KG1 (cell line): ENCODE measurements at regions not wholly inside any gene's neighbourhood (a gene's known extent, or its start where the extent isn't known, plus 50 kb on each side); places are given as distances from the start of the nearest gene placed in this dataset.
"Not testable (repeated sequence)": the region's sequence is repeated elsewhere in the genome, so short reads cannot be mapped to it uniquely, and the experiment has no call there.

ENCODE experiments used
- DNase-seq: peaks from one replicate; lab custom pipeline; 2025; lab: John Stamatoyannopoulos, UW

DNA sequence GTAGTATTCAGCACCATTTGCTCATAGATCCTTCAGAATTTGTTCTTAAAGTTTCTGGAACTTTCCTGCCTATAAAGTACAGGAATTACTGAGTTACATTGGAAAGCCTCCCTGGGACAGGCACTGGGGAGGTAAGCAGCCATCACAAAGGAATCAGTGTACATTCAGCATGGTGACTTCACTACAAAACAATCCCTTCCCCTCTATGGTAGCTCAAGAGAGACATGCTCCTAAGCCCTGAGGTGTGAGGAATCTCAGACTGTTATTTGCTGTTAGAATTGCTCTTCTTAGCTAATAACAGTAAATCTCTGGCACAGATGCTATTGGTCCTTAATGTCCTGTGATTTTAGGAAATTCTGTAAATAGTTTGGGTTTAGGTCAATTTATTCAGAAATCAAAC lies 1898.0 kb upstream of the PCDH7 start:
- DNase-seq = no peak

DNA sequence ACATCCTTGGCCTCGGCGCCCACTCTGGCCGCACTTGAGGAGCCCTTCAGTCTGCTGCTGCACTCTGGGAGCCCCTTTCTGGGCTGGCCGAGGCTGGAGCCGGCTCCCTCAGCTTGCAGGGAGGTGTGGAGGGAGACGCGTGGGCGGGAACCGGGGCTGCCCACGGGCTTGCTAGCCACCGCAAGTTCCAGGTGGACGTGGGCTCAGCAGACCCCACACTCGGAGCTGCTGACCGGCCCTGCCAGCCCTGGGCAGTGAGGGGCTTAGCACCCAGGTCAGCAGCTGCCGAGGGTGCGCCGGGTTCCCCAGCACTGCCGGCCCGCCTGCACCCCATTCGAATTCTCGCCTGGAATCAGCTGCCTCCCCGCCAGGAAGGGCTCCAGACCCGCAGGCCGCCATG lies 1892.3 kb upstream of the PCDH7 start:
- no peak for DNase-seq

DNA sequence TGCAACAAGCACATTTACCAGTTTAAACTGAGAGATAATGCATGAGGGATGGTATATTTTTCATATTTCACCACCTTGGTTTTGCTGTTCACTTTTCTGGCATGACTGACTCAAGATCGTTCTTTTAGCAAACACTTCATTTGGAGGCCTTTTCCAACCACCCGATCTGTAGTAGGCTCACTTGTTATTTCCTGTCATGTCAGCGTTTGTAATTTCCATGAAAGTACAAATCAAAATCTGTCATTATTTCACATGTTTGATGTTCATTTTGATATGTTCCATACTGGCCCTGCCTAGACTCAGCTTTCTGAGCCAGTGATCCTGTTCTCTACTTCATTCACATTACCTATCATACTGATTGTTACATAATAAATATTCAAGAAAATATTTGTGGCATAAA lies 1888.3 kb upstream of the PCDH7 start:
- DNase-seq = no peak

GRCh38 chr4:28832444-28832843 lies 1887.7 kb upstream of the PCDH7 start:
- DNase-seq = no peak

- no peak for DNase-seq
Observed at GRCh38 chr4:28834120-28834519, 1886.0 kb upstream of the PCDH7 start.

GRCh38 chr4:28835501-28835900 lies 1884.7 kb upstream of the PCDH7 start:
- DNase-seq = no peak

DNA sequence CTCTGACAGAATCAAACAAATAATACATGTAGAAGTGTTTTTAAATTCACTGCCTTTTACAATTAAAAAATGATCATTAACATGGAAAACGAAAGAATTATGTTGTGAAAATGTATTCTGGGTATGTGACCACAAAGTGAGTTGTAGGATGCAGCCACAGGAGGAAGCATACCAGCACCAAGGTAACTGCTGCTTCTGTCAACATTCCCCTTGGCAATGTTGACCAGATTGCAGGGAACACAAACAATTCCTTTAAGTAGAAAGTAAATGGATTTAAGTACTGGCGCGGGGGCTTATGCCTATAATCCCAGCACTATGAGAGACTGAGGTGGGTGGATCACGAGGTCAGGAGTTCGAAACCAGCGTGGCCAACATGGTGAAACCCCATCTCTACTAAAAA lies 1877.9 kb upstream of the PCDH7 start:
- no peak for DNase-seq

DNA sequence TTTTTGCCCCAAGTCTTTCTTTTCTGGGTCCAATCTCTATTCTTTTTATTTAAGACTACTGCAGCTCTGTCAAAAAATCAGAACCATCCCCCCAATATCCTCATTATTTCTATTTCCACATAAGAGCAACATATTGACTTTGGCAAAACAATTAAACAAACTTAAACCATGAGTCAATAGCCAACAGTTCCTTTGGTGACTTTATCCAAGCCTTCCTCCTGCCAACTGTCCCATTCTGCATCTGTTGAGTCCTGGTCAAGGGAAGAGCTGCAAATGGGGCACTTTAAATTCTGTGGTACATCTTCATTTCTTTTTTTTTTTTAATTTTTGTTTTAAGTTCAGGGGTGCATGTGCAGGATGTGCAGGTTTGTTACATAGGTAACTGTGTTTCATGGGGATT lies 1875.0 kb upstream of the PCDH7 start:
- DNase-seq = no peak

DNA sequence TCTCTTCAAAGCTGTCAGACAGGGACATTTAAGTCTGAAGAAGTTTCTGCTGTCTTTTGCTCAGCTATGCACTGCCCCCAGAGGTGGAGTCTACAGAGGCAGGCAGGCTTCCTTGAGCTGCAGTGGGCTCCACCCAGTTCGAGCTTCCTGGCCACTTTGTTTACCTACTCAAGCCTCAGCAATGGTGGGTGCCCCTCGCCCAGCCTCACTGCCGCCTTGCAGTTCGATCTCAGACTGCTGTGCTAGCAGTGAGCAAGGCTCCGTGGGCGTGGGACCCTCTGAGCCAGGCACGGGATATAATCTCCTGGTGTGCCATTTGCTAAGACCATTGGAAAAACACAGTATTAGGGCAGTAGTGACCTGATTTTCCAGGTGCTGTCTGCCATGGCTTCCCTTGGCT lies 1863.1 kb upstream of the PCDH7 start:
- not testable (repeated sequence) for DNase-seq

DNA sequence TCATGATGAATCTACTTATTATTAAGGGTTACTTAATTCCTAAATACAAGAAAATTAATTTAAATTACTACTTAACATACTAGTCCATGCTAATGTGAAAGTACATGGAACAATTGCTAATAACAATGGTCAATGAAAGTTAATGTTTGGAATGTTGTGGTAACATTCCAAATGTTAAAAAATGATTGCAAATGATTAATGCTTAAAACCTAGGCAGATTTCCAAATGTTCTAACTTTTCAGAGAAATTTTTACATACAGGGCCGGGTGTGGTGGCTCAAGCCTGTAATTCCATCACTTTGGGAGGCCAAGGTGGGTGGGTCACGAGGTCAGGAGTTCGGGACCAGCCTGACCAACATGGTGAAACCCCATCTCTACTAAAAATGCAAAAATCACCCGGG lies 1851.3 kb upstream of the PCDH7 start:
- no peak for DNase-seq

GRCh38 chr4:28879178-28879577 lies 1841.0 kb upstream of the PCDH7 start:
- no peak for DNase-seq

- DNase-seq = no peak
Observed at GRCh38 chr4:28879900-28880299, 1840.3 kb upstream of the PCDH7 start.

GRCh38 chr4:28883211-28883610 lies 1837.0 kb upstream of the PCDH7 start:
- DNase-seq = no peak

- no peak for DNase-seq
Observed at GRCh38 chr4:28886934-28887333, 1833.2 kb upstream of the PCDH7 start.

DNA sequence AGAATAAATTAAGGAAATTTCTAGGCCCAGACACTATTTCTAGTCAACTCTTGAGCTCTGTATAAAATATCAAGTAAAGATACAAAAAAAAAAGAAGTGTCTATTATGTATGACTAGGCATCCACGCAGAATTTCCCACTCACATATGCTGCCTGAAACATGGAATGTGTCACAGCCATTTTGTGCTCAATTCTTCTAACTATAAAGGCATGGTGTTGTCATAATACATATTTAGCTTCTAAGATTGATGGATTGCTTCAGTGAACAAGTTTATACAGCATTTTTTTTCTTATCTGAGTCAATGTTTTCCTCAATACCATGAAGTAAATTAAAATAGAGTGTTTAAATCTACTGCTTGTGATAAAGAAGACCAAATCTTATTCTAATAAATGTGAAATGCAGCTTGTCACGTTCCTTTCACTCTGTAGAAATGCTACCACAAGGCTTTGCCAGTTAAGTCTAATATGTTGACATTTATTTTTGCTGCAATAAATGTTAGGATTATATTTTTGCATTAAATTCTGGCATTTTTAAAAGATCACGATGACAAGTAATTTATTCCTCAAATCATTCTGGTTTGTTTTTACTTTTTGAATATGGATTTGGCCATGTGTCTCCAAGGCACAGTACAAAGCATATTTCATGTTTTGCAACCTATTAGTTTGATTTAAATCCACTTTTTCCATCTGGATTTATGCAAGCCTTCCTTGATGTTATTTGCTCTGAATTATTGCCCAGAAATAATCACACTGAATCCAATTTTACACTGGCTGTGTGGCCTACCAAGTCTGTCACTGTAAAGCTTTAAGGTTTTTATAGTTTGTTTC lies 1829.0 kb upstream of the PCDH7 start:
- no peak for DNase-seq

- no peak for DNase-seq
Observed at GRCh38 chr4:28913466-28913865, 1806.7 kb upstream of the PCDH7 start.

GRCh38 chr4:28916585-28916984 lies 1803.6 kb upstream of the PCDH7 start:
- DNase-seq = no peak

DNA sequence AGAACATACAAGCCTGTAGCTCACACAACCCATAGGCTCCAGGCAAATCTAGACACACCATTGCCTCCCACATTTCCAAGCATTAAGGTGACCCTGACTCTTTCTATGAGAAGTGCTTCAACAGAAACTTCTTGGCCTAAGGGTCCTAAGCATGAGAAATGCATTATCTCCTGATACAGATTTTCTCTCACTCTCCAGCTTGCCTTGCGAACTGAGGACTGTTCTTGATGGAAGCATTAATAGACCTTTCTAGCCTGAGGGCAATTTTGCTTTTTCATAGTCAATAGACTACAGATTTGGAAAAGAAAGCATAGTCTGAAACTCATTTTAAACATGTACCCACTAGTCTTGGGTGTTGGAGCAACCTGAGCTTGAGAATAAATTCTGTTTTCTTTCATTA lies 1801.3 kb upstream of the PCDH7 start:
- no peak for DNase-seq

DNA sequence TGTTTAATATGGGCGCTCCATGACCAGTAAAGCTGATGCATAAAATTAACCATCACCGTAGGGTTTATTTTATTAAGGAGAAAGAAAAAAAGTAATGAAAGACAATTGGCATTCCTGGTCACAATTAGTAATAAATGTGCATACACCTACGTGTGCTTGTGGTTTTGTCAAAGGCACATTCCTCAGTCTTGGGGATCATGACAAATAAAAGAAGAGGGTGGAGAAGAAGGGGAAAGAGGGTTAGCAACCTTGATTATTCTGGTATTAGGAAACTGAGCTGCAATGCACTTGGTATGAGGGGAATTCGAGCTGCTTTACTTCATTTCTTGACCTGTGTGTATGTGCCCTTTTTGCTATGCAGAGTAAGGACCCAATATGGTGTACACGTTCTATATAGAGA lies 1798.3 kb upstream of the PCDH7 start:
- no peak for DNase-seq

DNA sequence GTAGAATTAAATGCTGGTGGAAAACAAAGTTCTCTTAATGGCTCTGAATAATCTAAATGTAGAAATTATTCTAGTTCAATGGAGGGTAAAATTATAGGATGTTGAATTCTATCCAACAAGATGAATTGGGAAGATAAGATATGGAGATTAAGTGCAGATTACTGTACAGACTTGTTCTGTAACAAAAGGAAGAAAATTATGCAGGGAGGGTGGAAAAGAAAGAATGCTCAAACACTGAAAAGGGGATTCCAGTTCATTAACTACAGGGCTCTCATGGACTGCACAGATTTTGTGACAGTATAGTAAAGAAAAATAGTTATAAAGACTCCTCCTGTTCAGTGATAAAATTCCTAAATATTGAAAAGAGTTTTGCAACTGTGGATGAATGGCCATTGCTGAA lies 1794.0 kb upstream of the PCDH7 start:
- no peak for DNase-seq

- DNase-seq = no peak
Observed at GRCh38 chr4:28942631-28943030, 1777.5 kb upstream of the PCDH7 start.

- no peak for DNase-seq
Observed at GRCh38 chr4:28947374-28947773, 1772.8 kb upstream of the PCDH7 start.

DNA sequence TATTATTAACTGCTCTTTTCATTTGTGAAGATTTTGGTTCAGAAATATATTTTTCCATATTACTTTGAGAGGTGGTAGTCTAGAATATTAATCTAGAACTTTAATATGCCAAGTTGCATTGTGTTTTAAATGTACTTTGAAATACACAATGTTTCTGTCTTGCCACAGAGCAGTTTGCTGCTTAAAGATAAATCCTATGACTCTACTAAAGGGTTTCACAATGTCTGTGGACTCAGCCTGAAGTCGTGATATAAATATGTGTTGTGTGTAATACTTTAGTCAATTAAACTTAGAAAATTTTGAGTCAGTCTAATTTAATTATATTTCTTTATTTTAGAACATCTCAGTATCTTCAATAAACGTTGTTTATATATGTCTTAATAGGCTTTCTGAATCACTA lies 1771.7 kb upstream of the PCDH7 start:
- DNase-seq = no peak

DNA sequence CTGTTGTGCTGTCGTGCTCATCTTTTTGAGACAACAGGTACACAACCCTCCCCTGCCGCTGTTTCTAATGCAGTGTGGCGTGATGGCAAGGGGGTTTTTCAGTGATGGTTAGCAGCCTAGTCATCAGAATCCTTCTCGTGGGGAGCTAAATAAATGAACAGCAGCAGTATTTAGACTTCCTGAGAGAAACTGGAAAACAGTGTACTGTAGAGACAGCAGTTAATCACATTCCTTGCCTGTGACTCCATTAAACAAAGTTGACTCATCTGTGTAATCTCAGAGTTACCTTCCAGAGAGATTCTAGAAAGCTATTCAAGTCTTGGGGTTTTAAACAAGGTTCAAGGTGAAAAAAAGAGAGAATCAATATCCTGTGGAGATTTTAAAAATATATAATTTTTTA lies 1753.2 kb upstream of the PCDH7 start:
- DNase-seq = no peak
